Spleen (tissue), 7 donors: ENCODE measurements at regions not wholly inside any gene's neighbourhood (a gene's known extent, or its start where the extent isn't known, plus 50 kb on each side); places are given as distances from the start of the nearest gene placed in this dataset.

Source experiments
- POLR2A ChIP-seq, 3 donors: fragments of 450-650 bp; IDR thresholded peaks; one replicate each; pipeline ENCODE4 v1.5.1; 2017; ENCODE audit warnings: antibody characterized with exemption in 3 of 3, mild to moderate bottlenecking in 1 of 3
- POLR2AphosphoS5 ChIP-seq, 3 donors: sonication (generic); formaldehyde crosslinking; IDR thresholded peaks; one replicate each; pipeline ENCODE4 v1.5.1; 2017; ENCODE audit warnings: antibody characterized with exemption in 3 of 3
- TF ChIP-seq, protein P1 (sequence below), 11 experiments: fragments of 200-600 bp in 7 of 11; fragments of 450-650 bp in 4 of 11; sonication (generic) in 4 of 11; IDR thresholded peaks in 8 of 11; conservative IDR thresholded peaks in 3 of 11; 1 replicate in 7 of 11; 2 replicates in 4 of 11; pipeline versions ENCODE4 v1.4.0 to v1.8.0; 2016 to 2021; ENCODE audit warnings: antibody characterized with exemption in 11 of 11, inconsistent platforms in 4 of 11, mild to moderate bottlenecking in 1 of 11
- donor health status: DM: no; HTN: no; CAD: no; lungs with moderate emphysema.
- donor health status: DM: no; HTN: no; CAD: no.
- donor health status: DM: no; HTN: no; CAD: no.

DNA sequence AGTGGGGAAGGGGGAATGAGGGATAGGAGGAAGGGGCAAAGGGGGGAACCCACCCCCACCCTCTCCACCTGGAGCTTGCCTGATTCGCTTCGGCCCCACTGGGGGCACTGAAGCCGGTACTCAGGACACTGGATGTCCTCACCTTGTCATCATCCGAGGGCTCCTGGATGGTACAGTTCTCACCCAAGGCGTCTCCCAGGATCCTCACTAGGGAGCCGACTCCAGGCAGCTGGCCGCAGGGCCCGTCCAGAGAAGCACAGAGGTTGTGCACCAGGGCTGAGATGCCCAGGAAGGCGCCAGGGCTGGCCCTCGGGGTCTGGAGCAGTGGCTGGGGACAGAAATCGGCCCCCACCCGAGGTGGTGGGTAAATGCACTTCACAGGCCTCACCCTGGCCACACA, 92.3 kb downstream of the LITAF start:
- TF ChIP-seq, protein P1, sequence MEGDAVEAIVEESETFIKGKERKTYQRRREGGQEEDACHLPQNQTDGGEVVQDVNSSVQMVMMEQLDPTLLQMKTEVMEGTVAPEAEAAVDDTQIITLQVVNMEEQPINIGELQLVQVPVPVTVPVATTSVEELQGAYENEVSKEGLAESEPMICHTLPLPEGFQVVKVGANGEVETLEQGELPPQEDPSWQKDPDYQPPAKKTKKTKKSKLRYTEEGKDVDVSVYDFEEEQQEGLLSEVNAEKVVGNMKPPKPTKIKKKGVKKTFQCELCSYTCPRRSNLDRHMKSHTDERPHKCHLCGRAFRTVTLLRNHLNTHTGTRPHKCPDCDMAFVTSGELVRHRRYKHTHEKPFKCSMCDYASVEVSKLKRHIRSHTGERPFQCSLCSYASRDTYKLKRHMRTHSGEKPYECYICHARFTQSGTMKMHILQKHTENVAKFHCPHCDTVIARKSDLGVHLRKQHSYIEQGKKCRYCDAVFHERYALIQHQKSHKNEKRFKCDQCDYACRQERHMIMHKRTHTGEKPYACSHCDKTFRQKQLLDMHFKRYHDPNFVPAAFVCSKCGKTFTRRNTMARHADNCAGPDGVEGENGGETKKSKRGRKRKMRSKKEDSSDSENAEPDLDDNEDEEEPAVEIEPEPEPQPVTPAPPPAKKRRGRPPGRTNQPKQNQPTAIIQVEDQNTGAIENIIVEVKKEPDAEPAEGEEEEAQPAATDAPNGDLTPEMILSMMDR (IDR thresholded peaks at IDR 0.05 in 8 of 11, conservative IDR thresholded peaks at IDR 0.05 in 3 of 11): no peak
- TF ChIP-seq POLR2A (IDR thresholded peaks at IDR 0.05) (no peak), POLR2AphosphoS5 (IDR thresholded peaks at IDR 0.05) (no peak)
